Myocyte (in vitro differentiated cells): ENCODE measurements at regions not wholly inside any gene's neighbourhood (a gene's known extent, or its start where the extent isn't known, plus 50 kb on each side); places are given as distances from the start of the nearest gene placed in this dataset.
A peak's percentile ranks its signal among the peaks of the same experiment; 100 is the strongest.

Experiments
- DNase-seq: peaks from one replicate; pipeline ENCODE4 v3.0.0-alpha.2; 2012; ENCODE audit warnings: low read depth

DNA sequence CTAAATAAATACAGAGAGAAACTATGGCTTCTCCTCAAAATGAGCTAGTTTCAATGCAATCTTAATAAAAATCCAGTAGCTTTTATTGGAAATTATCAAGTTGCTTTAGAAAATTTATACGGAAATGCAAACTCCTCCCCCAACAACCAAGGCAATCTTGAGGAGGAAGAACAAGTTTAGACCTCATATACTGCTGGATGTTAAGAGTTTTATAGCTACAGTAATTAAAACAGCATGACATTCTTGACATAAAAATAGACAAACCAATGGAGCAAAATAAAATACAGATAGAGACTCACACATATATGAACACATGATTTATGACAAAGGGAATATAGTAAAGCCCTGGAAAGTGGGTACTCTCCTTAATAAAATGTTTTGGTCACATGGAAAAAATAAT is 368.7 kb downstream of the C12orf75 start:
- DNase-seq, result no peak

- no peak for DNase-seq
Measured at GRCh38 chr12:105704787-105705186, 374.3 kb downstream of the C12orf75 start.

DNA sequence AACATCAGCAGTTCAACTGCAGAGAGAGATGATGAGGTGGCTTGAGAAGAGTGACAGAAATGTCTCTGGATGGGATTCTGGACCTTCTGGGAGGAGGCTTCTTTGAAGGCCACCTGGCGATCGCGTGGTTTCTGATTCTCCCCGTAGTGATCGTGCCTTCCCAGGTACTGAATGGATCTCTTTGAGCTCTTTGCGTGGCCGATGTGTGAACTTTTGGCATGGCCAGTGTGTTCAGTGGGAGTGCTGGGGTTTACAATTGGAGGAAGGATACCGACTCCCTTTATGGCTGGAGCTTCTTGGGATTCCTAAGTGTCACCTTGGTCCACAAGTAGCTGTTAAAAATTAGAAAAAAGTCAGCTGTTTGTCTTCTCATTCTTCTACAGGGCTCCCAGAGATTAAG is 374.7 kb downstream of the C12orf75 start:
- DNase-seq, result no peak

DNA sequence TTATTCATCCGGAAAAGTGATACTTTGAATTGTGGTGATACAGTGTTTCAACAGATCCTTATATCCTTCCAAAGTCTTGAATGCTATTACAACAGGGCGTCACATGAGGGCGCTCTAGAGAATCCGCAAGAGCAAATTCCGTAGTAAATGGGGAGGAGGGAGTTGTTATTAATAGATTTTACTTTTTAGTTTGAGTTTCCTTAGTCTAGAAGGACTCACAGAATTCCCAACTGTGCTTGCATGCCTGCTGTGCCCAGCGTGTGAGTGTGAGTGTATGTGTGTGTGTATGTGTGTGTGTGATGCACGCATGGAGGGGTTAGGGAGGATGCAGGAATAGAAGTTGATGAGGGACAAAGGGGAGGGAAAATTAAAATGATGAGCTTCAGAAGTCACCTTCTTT is 375.3 kb downstream of the C12orf75 start:
- peak; percentile 81 for DNase-seq

DNA sequence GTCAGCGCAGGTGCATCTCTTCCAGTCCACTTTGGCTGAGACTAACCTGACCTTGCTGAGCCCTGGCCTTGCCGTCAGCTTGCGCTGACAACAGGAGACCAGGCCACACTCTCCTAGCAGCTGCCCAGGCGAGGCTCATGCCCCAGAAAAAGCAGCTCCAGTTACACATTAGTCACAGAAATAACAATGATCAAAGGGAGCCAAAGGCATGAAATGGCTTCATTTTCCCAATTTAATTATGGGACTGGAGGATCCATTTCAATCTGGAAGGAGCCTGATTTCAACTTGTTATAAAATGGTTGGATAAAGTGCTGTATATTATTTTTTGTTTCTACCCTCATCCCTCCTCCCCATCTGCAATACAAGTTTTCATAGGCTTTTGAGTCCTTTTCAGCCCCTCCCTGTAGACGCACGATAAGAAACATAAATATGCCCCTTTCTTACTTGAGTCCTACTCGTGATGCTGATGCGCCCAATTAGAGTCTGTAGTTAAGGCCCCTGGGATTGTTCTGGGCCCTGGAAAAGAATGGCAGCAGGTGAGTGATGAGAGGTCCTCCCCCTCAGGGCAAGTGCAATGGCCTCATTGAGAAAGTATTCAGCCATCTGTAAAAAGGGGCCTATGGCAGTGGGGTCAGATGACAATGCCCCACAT is 376.0 kb downstream of the C12orf75 start:
- peak; percentile 96 for DNase-seq

DNA sequence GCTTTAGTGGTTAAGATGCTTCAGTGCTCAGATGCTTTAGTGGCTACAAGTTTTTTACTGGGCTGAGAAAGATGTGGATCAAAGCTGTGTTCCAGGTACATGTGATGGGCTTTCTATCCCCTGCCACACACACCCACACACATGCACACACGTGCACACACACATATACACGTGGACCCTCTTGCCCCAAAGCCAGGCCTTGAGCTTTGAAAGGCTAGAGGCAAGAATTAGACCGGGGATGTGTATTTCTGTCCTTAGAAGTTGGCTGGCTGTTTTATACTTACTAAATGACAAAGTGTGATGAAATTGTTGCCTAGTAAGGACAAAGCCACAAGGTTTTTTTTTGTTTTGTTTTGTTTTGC is 376.5 kb downstream of the C12orf75 start:
- no peak for DNase-seq

DNA sequence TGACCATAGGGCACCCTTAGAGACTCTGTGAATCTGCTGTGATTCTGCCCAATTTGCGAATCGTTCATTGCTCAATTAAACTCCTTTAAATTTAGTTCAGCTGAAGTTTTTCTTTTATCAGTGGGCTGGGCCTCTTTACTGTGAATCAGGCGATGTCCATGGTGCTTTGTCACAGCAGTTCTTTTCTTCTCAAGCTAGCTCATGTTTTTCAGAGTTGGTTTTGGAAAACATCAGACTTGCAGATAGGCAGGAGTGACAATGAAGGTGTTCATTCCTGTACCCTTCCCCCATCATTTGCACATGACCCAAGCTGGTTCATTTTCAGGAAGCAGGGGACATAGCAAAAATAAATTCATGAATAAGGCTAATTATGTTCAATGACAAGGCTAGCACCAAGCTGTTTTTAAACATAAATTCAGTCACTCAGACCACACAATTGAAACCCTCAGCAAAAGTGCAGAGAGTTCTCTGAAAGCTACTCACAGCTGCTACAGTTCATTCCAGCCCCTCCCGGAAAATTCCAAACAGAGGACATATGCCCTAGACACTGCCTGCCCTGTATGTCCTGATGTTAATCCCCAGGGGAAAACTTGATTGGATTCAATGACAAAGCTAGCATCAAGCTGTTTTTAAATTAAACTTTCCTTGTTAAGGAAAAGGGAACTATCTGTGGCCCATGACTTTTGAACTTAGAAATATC is 383.3 kb downstream of the C12orf75 start:
- peak; percentile 93 for DNase-seq

GRCh38 chr12:105716621-105717020 is 386.1 kb downstream of the C12orf75 start:
- DNase-seq, result no peak

DNA sequence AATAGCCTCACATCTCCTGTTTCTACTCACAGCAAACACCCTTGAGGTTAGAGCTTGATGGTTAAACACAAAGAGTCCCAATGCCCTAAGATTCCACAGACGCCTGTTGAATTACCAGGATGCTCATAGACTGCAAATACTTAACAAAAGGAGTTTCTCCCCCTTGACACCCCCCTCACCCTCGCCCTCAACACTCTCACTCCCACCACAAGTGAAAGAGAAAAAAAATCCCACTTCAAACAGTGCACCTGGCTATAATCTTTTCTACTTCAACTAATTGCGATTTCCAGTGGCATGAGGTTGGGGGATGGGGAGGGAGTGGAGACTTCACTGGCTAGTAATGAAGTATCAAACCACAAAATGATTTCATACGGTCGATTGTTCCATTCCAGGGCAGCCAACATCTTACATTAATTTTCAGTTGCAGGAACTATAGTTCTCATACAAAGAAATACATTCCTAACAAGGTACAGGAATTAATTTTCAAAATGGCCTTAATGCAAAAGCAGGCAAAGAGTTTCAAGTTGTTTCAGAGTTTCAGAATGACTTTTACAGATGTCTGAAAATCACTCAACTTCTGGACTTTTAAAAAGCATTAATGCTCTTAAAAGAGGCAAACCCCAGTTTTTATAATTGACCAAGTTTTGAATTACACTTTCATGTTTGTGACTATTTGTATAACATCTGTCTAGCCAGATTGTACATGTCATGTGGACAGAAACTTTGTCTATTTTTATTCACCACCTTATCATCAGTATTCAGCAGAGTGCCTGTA is 390.7 kb downstream of the C12orf75 start:
- peak; percentile 74 for DNase-seq

- DNase-seq, result no peak
Measured at GRCh38 chr12:105721891-105722290, 391.4 kb downstream of the C12orf75 start.

DNA sequence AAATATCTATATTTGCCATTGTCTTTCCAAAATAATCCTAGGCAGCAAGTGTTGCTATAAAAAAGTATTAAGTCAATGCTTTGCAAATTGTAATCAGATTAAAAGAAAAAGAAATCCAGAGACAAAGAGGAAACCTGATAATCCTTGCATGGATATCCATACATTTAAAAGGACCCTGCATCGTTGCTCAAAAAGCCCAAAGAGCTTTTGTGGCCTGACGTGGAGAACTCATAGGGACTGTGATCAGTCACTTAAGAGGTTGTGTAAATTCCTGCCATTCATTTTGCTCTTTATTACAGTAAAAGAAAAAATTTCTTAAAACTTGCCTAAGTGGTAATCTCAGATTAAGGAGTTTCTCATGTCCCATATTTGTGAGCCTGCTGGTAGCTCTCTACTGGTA is 392.6 kb downstream of the C12orf75 start:
- no peak for DNase-seq

DNA sequence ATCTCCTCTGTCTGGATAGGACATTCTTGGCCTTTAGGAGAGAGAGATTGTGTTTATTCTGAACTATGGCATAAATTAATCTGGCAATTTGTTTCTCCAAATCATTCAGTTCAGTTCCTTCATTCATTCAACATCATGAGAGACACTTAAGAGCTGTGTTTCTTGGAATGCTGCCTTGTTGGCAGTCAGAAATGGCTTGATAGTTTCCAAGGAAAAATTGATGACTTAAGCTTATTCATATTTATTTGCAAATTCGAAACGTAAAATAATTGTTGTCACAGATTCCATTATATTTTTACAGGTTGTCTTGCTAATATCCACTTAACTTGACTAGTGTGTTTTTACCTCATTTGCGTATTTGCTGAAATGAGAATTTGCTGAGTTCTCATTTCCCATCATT is 393.0 kb downstream of the C12orf75 start:
- DNase-seq, result no peak

DNA sequence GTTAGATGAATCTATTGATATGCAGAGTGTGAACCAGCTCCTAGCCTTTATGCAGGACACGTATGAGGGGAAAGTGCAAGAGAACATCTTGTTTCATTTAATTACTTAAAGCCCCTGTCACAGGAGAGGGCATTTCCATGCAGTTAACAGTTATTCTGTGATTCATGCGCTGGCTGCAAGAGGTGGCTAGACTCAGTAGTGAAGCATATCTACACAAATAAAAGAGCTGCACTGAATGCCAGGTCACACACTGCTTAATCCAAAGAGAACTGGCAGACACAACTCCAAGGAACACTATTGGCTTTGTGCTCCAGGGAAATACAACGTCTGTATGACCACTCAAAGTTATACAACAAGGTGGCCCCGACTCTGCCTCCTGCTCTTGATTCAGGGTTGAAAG is 394.1 kb downstream of the C12orf75 start:
- no peak for DNase-seq

DNA sequence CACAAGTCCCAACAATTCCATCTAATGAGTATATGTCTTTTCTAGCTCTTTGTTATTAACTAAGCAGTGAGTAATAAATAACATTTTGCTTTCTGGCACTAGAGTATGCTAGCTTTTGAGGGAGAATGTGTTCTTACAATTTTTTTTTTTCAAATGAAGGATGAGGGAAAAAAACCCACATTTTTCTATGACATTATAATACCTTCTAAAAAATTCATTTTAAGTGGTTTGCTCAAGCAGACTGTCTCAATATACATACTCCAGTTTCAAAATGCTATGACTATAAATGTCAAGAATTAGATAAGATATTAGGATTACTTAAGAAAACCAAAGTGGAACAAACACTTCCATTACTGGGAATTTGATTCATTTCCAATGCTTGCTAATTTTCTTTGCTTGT is 394.6 kb downstream of the C12orf75 start:
- no peak for DNase-seq

DNA sequence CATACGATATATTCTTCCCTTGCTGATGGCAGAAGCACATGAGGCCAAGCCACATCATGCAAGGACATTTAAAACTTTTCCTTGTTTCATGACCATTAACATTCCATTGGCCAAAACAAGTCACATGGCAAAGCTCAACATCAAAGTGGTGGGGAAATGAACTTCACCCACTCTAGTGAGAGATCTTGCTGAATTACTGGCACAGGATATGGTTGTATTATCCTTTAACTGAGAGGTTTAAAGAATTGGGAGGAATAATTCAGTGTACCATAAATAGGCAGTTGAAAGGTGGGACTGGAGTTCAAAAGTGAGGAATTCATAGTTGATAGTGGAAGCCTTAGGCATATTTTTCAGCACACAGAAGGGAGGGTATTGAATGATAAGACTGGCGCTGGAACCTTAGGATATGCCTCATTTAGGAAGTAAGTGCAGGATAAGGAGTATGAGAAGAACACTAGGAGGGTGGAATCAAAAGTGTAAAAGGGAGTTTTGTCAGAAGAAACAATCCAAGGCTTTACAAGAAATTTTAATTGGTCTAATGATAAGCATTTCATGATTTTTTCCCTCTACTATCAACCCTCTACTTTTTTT is 398.8 kb downstream of the C12orf75 start:
- DNase-seq, result no peak

DNA sequence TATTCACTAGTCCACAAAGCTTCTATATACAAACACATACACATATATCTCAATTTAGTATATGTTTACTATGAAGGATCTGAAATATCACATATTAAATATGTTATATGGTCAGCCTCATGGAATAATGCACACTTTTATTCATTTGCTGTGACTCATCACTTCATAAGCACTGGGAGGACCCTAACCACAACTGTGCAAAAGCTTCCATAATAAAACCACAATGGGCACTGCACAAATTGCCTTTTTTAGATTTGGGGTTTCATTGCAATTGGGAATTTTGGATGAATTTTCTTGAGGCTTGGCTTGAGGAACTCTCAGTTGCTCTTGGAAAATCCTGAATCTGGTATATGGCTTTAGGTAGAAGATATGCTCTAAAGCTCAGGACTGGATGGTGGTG is 399.4 kb downstream of the C12orf75 start:
- no peak for DNase-seq

DNA sequence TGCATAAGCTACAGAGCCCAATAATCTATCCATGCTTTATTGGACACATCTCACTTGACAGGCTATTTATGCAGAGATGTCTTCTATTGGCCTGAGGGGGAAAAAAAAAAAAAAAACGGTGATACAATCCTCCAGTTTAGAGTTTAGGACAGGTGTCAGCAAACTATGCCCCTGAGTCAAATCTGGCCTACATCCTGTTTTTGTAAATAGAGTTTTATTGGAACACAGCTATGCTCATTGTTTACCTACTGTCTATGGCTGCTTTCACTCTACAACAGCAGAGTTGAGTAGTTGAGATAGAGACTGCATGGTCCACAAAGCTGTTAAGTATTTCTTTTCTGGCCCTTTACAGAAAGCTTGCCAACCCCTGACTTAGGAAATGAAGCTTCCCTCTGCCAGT is 403.1 kb downstream of the C12orf75 start:
- no peak for DNase-seq

GRCh38 chr12:105736498-105736897 is 402.3 kb downstream of the NUAK1 start:
- no peak for DNase-seq

- DNase-seq, result no peak
Measured at GRCh38 chr12:105738051-105738450, 400.7 kb downstream of the NUAK1 start.

DNA sequence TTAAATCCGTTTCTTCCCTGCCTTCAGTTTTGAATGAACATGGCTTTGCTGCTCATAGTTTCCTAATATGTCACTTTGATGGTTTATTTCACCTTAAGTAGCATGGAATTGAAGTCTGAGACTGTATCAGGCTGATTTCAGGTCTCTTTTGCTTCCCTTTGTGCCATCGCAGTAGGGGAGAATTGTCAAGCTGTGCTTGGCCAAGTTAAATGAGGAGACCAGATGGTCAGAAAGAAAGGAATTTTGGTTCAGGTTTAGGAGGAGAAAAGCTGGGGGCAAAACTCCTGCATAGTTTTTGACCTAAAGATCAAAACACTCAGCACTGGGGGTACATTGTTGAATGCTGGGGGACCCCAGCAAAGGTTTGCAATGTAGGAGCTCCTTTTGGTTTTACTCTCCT is 398.4 kb downstream of the NUAK1 start:
- DNase-seq, result no peak

GRCh38 chr12:105740970-105741725 is 397.6 kb downstream of the NUAK1 start:
- DNase-seq, result peak; percentile 92
